ENCODE measurements at regions not wholly inside any gene's neighbourhood (a gene's known extent, or its start where the extent isn't known, plus 50 kb on each side); places are given as distances from the start of the nearest gene placed in this dataset.

- H3K4me3 ChIP-seq (replicated peaks in 1 of 2; ENCODE audit: low read depth in 2 of 2, low read length in 2 of 2), result no peak overlapping the region
- no peak for TF ChIP-seq CTCF (IDR thresholded peaks at IDR 0.05; ENCODE audit: low read depth, low read length)
- DNase-seq (ENCODE audit: low read depth in 2 of 2), result no peak
Observed at GRCh38 chr3:103968131-103968530, 1398.6 kb upstream of the ALCAM start.

GRCh38 chr3:103968751-103969150 is 1398.0 kb upstream of the ALCAM start:
- no peak for TF ChIP-seq CTCF (IDR thresholded peaks at IDR 0.05; ENCODE audit: low read depth, low read length)
- no peak for DNase-seq (ENCODE audit: low read depth in 2 of 2)
- H3K4me3 ChIP-seq (replicated peaks in 1 of 2; ENCODE audit: low read depth in 2 of 2, low read length in 2 of 2), result no peak overlapping the region

GRCh38 chr3:103976931-103977339 is 1389.8 kb upstream of the ALCAM start:
- H3K4me3 ChIP-seq (replicated peaks in 1 of 2; ENCODE audit: low read depth in 2 of 2, low read length in 2 of 2), result no peak overlapping the region
- no peak for DNase-seq (ENCODE audit: low read depth in 2 of 2)
- no peak for TF ChIP-seq CTCF (IDR thresholded peaks at IDR 0.05; ENCODE audit: low read depth, low read length)

- TF ChIP-seq CTCF (IDR thresholded peaks at IDR 0.05; ENCODE audit: low read depth, low read length), result no peak
- no peak overlapping the region for H3K4me3 ChIP-seq (replicated peaks in 1 of 2; ENCODE audit: low read depth in 2 of 2, low read length in 2 of 2)
- DNase-seq (ENCODE audit: low read depth in 2 of 2), result no peak
Observed at GRCh38 chr3:103977417-103977816, 1389.3 kb upstream of the ALCAM start.

- DNase-seq (ENCODE audit: low read depth in 2 of 2), result peak; percentile 1 to 5
- peak; percentile 26 for TF ChIP-seq CTCF (IDR thresholded peaks at IDR 0.05; ENCODE audit: low read depth, low read length)
Observed at GRCh38 chr3:103991461-103992115, 1375.1 kb upstream of the ALCAM start.

GRCh38 chr3:103992469-103992868 is 1374.2 kb upstream of the ALCAM start:
- DNase-seq (ENCODE audit: low read depth in 2 of 2), result no peak
- no peak for TF ChIP-seq CTCF (IDR thresholded peaks at IDR 0.05; ENCODE audit: low read depth, low read length)
- H3K4me3 ChIP-seq (replicated peaks in 1 of 2; ENCODE audit: low read depth in 2 of 2, low read length in 2 of 2), result no peak overlapping the region

More at GRCh38 chr3:103991461-103992115, 1375.1 kb upstream of the ALCAM start:
- no peak overlapping the region for H3K4me3 ChIP-seq (replicated peaks in 1 of 2; ENCODE audit: low read depth in 2 of 2, low read length in 2 of 2)

- TF ChIP-seq CTCF (IDR thresholded peaks at IDR 0.05; ENCODE audit: low read depth, low read length), result no peak
- no peak overlapping the region for H3K4me3 ChIP-seq (replicated peaks in 1 of 2; ENCODE audit: low read depth in 2 of 2, low read length in 2 of 2)
- no peak for DNase-seq (ENCODE audit: low read depth in 2 of 2)
Observed at GRCh38 chr3:104004956-104005355, 1361.8 kb upstream of the ALCAM start.
